ENCODE measurements at regions not wholly inside any gene's neighbourhood (a gene's known extent, or its start where the extent isn't known, plus 50 kb on each side); places are given as distances from the start of the nearest gene placed in this dataset.

DNA sequence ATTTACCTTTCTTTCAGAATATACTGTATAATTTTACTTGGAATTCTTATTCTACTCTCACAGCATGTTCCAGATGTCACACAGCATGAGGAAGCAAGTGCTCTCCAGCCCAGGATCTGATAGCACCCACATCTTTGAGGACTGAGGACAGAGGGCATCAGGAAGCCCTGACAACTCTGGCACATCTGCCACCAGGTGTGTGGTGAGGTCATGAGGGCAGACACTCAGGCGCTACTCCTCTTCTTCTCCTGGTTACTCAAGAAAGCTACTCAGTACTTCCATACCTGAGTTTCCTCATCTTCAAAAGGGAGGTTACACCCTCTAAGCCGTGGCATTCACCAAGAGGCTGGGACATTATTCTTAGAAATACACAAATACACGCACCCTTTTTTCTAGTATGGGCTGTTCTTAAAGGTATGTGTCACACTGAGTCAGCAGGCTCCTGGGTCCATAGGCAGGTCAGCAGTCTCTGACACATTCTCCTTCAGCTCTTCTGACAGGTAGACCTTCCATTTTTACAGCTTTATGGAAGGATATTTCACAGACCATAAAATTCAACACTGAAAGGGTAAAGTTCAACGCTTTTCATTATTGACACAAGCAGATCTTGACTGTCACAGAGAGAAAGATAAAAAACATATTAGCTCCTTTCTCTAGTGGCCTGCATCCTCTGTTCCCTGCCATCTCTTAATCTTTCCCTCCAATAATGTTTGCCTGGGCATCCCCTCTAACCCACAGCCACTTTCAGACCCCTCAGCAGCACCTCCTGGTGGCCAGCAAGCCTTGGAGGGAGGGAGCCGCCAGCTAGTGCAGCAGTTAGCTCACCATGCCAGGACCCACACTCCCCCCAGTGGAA is 103.2 kb upstream of the TJP1 start (continued):
- peak; percentile 11; the same call in 1 of the 2 replicates for TF ChIP-seq ETV6 (CRISPR knock-in tag; IDR thresholded peaks at IDR 0.05)
- no peak for TF ChIP-seq HMGA2 (CRISPR knock-in tag; IDR thresholded peaks at IDR 0.05)
- TF ChIP-seq ZNF512 (CRISPR knock-in tag; IDR thresholded peaks at IDR 0.05; ENCODE audit: borderline replicate concordance), result no peak
- TF ChIP-seq, protein P1, sequence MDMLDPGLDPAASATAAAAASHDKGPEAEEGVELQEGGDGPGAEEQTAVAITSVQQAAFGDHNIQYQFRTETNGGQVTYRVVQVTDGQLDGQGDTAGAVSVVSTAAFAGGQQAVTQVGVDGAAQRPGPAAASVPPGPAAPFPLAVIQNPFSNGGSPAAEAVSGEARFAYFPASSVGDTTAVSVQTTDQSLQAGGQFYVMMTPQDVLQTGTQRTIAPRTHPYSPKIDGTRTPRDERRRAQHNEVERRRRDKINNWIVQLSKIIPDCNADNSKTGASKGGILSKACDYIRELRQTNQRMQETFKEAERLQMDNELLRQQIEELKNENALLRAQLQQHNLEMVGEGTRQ (CRISPR knock-in tag; IDR thresholded peaks at IDR 0.05), result no peak
- TF ChIP-seq ATF1 (CRISPR knock-in tag; IDR thresholded peaks at IDR 0.05), result no peak
- no peak for TF ChIP-seq ZNF423 (CRISPR knock-in tag; IDR thresholded peaks at IDR 0.05)

DNA sequence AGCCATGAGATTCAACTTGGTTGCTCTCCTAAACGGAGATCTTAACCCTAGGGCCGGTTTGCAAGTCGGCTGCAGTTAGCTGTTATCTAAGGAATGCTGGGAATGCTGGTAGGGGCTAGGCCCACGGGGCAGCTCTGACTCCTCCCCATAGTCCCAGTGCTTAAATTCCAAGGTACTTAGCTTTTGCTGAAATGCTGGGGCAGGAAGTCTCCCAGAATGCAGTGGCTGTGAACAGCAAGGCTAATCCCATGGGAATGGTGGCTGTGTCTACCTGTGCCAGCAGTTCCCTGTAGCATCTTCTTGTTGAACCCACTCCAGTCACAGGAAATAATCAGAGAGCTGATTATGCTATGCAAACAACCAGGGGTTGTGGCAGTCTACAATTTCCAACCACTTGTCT is 102.5 kb upstream of the TJP1 start:
- H3K4me1 Mint-ChIP-seq, result peaks cover 46% of the 10 kb centered on the region
- POLR2A ChIA-PET, result interaction anchor here (0.6 to 3.5 kb wide), 4 partner anchors 54 to 249 kb away, joined by 3 to 33 read pairs (median 4); partner anchors contain the start of gene TJP1
- H3K36me3 Mint-ChIP-seq, result no peaks in the 10 kb centered on the region
- H3K27me3 Mint-ChIP-seq (ENCODE audit: low read depth), result no peaks in the 10 kb centered on the region
- peaks cover 7% of the 10 kb centered on the region for H3K9me3 Mint-ChIP-seq
- DNase-seq (ENCODE audit: low spot score) (peak; percentile 74), ATAC-seq (peak; percentile 89)
- H3K27ac Mint-ChIP-seq, result peak overlapping the region; percentile 96
- TF ChIP-seq, protein P2, sequence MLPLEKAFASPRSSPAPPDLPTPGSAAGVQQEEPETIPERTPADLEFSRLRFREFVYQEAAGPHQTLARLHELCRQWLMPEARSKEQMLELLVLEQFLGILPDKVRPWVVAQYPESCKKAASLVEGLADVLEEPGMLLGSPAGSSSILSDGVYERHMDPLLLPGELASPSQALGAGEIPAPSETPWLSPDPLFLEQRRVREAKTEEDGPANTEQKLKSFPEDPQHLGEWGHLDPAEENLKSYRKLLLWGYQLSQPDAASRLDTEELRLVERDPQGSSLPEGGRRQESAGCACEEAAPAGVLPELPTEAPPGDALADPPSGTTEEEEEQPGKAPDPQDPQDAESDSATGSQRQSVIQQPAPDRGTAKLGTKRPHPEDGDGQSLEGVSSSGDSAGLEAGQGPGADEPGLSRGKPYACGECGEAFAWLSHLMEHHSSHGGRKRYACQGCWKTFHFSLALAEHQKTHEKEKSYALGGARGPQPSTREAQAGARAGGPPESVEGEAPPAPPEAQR (CRISPR knock-in tag; IDR thresholded peaks at IDR 0.05), result no peak
- TF ChIP-seq E2F5 (CRISPR knock-in tag; IDR thresholded peaks at IDR 0.05) (no peak), ZNF138 (CRISPR knock-in tag; conservative IDR thresholded peaks at IDR 0.05) (no peak), TP53 (CRISPR knock-in tag; IDR thresholded peaks at IDR 0.05) (no peak), TEAD1 (CRISPR knock-in tag; IDR thresholded peaks at IDR 0.05) (peak; percentile 92; the same call in 1 of the 2 replicates), IRF2 (CRISPR knock-in tag; IDR thresholded peaks at IDR 0.05; ENCODE audit: borderline replicate concordance, low read depth) (no peak), MAX (CRISPR knock-in tag; IDR thresholded peaks at IDR 0.05) (no peak), TEAD4 (CRISPR knock-in tag; IDR thresholded peaks at IDR 0.05) (peak; percentile 72; the same call in 1 of the 2 replicates)
- TF ChIP-seq, protein P3, sequence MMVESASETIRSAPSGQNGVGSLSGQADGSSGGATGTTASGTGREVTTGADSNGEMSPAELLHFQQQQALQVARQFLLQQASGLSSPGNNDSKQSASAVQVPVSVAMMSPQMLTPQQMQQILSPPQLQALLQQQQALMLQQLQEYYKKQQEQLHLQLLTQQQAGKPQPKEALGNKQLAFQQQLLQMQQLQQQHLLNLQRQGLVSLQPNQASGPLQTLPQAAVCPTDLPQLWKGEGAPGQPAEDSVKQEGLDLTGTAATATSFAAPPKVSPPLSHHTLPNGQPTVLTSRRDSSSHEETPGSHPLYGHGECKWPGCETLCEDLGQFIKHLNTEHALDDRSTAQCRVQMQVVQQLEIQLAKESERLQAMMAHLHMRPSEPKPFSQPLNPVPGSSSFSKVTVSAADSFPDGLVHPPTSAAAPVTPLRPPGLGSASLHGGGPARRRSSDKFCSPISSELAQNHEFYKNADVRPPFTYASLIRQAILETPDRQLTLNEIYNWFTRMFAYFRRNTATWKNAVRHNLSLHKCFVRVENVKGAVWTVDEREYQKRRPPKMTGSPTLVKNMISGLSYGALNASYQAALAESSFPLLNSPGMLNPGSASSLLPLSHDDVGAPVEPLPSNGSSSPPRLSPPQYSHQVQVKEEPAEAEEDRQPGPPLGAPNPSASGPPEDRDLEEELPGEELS (CRISPR knock-in tag; IDR thresholded peaks at IDR 0.05), result no peak
- TF ChIP-seq, protein P4, sequence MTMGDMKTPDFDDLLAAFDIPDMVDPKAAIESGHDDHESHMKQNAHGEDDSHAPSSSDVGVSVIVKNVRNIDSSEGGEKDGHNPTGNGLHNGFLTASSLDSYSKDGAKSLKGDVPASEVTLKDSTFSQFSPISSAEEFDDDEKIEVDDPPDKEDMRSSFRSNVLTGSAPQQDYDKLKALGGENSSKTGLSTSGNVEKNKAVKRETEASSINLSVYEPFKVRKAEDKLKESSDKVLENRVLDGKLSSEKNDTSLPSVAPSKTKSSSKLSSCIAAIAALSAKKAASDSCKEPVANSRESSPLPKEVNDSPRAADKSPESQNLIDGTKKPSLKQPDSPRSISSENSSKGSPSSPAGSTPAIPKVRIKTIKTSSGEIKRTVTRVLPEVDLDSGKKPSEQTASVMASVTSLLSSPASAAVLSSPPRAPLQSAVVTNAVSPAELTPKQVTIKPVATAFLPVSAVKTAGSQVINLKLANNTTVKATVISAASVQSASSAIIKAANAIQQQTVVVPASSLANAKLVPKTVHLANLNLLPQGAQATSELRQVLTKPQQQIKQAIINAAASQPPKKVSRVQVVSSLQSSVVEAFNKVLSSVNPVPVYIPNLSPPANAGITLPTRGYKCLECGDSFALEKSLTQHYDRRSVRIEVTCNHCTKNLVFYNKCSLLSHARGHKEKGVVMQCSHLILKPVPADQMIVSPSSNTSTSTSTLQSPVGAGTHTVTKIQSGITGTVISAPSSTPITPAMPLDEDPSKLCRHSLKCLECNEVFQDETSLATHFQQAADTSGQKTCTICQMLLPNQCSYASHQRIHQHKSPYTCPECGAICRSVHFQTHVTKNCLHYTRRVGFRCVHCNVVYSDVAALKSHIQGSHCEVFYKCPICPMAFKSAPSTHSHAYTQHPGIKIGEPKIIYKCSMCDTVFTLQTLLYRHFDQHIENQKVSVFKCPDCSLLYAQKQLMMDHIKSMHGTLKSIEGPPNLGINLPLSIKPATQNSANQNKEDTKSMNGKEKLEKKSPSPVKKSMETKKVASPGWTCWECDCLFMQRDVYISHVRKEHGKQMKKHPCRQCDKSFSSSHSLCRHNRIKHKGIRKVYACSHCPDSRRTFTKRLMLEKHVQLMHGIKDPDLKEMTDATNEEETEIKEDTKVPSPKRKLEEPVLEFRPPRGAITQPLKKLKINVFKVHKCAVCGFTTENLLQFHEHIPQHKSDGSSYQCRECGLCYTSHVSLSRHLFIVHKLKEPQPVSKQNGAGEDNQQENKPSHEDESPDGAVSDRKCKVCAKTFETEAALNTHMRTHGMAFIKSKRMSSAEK (CRISPR knock-in tag; IDR thresholded peaks at IDR 0.05; ENCODE audit: borderline replicate concordance), result no peak
- CTCF ChIA-PET, result interaction anchor here (0.7 to 3.5 kb wide), 25 partner anchors 11 to 821 kb away, joined by 3 to 61 read pairs (median 16); partner anchors contain the start of gene TJP1
- H3K4me3 Mint-ChIP-seq, result no peak overlapping the region

Measured in WTC11 (cell line).